GM21786 (cell line): ENCODE measurements at regions not wholly inside any gene's neighbourhood (a gene's known extent, or its start where the extent isn't known, plus 50 kb on each side); places are given as distances from the start of the nearest gene placed in this dataset.

ENCODE experiments used
- ATAC-seq: cut with Tn5 transposase; IDR thresholded peaks from one replicate; pipeline ENCODE4 v1.9.1; 2021; ENCODE audit not compliant: unreplicated experiment

DNA sequence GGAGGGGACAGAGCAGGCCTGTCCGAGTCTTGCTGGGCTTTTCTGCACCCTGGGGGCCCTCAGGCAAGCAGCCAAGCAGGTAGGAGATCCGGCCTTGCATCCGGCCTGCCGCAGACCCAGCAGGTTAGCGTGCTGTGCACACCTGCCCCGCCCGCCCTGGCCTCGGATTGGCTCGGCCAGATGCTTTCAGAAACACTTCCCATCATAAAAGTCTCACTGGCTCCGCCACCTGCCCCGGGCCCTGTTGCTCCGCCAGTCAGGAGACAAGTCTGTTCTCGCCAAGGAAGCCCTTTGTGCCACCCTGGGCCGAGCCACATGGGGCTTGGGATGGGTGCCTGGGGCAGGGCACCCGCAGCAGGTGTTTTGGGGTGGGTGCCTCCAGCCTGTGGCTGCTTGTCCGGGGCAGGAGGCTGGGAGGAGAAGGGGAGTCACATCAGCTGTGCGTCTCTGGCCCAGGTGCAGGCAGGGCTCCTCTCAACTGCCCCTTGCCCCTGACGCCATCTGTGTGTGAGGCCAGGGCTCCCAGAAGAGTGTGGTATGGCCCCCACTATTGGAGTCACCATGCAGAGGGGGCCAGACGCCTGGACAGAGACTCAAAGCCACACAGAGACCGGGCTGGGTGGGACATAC, 228.2 kb upstream of the GSE1 start:
- no peak for ATAC-seq

DNA sequence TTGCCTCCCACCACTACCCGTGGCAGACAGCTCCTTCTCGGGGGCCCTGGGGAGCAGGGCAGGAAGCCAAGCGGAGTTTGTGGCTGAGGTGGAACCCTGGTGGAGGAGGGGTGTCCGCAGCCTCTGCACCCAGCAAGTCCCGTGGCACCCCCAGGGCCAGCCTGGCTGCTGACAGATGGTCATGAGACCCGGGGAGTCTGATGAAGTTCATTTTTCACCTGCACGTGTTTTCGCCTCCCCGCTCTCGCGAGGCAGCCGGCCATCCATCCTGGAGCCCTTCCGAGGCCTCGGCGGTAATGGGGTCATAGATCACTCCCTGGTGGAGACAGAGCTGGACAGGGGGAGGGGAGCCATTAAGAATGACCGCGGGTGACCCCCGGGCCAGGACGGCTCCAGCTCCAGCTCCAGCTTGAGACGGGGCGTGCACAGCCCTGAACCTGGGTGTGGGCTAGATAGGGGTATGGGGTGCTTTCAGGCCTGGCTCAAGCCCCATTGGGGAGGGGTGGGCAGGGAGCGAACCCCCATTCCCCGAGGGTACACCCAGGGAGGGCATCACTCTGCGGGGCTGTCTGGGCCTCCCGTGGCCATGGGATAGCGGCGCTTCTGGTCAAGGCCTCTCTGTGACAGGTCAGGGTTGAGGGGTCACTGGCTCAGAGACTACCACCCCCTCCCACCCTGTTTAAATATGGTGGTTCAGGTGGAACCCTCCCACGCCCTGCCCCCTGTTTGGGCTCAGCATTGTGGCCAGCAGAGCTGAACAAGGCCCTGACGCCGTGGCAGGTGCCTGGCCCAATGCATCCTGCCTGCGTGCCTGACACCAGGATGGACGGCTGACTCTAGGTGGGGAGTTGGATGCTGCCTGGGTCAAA, 227.4 kb upstream of the GSE1 start:
- ATAC-seq = no peak

DNA sequence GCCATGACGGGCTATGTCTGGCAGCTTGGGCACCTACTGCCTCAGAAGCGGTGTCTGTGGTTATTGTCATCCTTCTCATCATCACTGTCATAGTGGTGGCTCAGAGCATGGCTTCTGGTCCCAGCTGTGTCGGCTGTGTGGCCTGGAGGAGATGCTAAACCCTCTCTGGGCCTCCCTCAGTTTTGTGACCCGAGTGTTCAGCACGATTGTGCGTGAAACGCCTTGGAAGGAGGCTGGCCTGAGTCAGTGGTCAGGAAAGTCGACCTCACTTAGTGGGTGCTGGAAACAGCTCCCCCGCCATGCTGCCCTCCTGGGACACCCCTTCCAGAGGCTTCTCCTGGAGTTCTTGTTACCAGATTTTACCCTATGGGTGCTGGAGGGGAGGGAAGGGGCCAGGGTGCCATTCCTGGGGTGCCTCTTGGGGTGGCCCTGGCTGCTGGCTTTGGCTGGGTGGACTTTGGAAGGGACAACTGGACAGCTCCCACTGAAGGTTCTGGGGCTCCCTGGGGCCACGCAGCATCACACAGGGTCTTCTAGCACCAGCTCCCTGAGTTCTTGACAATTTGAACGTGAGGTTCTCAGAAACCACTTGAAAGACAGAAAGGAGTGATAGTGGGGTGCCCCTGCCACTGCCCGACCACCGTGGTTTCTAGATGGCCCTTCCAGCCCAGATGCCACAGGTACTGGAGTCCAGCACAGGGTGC, 226.5 kb upstream of the GSE1 start:
- ATAC-seq = no peak

DNA sequence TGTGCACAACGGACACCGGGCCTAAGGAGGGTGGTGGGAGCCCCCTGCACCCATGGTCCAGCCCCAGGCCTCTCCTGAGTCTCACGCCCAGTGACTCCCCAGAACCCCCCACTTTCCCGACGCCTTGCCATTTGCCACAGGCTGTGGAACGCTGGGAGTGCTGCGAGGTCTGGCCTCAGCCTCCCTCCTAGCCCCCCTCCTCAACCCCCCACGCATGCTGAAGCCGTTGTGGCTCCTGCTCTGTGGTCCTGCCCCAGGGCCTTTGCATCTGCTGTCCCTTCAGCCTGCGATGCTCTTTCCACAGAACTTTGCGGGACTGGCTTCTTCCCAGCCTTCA, 226.0 kb upstream of the GSE1 start:
- no peak for ATAC-seq

DNA sequence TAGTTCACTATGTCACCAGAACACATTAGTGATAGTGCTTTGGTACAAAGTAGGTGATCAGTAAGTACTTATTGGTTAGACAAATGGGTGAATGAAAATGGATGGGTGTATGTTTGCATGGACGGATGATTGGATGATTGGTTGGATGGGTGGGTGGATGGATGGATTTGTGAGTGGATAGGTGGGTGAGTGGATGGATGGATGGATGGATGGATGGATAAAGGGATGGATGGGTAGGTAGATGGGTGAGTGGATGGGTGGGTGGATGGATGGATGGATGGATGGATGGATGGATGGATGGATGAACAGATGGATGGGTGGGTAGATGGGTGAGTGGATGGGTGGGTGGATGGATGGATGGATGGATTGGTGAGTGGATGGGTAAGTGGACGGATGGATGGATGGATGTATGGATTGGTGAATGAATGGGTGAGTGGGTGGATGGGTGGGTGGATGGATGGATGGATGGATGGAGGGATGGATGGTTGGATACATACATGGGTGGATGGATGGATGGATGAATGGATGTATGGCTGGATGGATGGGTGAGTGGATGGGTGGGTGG, 225.3 kb upstream of the GSE1 start:
- no peak for ATAC-seq

DNA sequence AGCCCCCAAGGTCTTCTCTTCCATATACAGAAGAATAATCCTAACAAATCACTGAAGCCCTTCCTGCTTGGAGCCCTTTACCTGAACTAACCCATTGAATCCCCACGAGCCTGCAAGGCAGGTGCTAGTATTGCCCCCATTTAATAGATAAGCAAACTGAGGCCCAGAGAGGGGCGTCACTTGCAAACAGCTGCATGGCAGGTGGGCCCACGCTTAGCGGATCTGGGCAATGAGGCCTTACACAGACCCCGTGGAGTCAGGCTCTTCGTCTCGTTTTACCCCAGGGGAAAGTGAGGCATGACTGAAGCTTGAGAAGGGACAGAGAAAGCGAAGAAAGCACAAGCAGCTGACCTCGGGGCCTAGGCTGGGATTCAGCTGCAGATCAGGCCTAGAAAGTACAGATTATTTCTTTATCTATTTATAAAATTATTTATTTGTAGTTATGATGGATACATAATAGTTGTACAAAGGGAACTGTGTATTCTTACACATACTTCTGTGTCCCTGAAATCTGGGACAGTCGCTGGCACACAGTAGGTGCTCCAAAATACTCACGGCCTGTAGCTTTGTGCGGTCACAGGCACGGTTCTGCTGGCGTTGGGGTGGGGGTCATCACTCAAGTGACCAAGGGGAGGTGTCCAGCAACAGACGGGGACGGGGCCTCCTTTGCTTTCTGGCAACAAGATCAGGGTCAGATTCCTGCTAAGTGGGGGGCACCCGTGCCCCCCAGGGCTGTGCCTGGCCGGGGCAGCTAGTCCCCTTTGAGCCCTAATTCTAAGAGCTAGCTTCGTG, 223.2 kb upstream of the GSE1 start:
- no peak for ATAC-seq

DNA sequence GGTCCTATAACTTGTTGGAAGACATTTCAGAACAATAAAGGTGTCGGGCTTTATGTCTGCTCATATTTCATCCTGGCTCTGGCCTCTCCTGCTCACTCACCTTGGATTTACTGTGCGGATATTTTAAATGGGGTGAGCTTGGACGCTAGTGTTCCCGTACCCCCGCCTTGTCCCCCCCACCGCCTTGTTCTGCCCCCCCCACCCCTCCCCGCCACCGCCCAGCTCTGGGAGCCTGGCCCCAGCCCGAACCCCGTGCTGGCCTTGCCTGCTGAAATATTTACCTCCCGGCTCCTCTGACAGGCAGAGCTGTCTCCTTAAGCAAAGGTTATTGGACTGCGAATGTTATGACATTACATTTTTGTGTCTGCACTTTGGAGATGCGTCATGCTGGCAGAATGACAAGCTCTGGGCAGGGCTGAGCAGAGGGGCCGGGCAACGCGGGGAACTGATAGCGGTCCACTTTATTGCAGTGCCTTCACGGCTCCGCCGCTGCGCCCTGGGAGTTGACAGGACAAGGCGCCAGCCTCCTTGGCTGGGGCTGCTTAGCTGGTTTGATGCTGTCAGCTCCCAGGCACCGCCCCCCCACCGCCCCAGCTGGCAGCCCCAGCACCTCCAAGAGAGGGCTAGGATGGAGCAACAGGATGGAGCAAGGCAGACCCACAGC, 222.5 kb upstream of the GSE1 start:
- no peak for ATAC-seq

DNA sequence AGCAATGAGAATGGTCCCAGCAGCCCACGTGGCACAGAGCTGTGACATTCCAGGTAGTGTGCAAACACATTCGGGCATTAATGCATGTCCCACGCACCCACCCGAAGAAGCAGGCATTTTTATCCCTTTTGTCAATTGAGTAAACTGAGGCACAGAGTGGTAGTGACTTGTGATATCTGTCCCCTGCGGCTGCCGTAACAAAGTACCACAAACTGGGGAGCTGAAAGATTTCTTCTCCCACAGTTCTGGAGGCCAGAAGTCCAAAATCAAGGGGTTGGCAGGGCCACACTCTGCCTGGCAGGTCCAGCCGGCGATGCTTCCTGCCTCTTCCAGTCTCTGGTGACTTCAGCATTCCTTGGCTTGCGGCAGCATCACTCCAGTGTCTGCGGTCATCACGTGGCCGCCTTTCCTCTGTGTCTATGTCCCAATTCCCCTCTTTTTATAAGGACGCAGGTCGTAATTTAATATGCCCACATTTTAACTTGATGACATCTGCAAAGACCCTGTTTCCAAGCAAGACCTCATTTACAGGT, 221.9 kb upstream of the GSE1 start:
- no peak for ATAC-seq

DNA sequence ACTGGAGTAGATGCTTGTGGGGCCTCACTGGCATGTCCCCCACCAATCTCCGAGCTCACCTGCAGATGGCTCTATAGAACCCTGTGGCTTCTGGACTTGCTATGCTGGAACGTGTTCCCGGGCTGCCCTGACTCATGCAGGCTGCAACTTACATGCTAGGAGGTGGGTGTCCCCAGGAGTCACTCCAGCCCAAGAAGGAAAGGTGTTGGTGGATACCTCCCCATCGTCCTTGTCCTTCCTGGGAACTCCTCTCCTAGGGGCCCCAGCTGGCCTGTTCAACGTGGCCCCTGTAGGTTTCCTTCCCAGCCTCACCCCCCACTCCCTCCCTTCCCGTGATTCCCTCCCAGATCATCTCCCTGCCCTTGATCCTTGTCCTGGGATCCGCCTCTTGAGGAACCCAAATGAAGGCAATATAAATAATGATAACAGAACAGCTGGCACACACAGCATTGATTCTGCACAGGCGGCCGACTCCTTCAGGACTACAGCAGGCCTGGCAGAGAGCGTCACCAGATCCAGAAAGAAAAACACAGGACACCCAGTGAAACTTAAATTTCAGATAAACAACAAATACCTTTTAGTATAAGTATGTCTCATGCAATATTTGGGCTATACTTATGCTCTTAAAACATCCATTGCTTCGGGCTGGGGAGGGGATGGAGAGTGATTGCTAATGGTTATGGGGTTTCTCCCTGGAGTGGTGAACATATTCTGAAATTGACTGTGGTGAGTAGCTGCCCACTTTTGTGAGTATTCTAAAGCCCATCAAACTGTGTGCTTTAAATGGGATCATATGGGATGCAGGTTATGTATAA, 221.1 kb upstream of the GSE1 start:
- no peak for ATAC-seq

DNA sequence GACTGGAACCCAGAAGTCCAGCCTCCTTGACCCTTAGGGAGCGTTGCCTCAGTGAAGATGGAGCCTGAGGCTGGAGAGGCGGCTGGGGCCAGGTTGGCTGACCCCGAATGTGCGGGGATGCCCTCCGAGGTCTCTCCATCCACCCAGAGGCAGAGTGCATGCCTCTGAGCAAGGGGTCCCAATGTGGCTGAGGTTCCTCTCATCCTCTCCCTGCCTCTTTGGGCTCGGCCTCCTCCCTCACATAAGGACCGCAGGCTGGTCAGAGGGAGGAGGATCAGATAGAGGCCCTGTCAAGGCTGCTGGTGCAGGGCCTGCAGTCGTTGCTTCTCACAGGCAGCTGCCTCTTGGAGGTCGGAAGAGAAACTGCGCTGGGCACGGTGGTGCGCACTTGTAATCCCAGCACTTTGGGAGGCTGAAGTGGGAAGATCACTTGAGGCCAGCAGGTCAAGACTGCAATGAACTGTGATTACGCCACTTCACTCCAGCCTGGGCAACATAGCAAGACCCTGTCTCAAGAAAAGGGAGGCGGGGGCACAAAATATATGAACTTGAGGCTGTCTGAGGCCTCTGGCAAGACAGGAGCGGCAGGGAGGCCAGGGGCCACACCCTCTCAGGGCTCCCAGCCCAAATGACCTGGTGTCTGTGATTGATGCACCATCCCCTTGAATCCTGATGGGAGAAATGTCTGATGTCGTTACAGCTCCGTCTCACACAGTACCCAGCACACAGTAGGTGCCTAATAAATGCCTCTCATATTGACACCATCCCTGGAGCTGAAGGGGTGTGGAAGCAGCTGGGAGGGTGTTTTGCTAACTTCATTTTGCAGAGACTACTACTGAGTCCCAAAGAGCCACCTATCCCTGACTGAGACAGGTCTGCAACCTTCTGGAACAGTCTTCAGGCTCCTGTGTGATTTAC, 220.1 kb upstream of the GSE1 start:
- no peak for ATAC-seq

DNA sequence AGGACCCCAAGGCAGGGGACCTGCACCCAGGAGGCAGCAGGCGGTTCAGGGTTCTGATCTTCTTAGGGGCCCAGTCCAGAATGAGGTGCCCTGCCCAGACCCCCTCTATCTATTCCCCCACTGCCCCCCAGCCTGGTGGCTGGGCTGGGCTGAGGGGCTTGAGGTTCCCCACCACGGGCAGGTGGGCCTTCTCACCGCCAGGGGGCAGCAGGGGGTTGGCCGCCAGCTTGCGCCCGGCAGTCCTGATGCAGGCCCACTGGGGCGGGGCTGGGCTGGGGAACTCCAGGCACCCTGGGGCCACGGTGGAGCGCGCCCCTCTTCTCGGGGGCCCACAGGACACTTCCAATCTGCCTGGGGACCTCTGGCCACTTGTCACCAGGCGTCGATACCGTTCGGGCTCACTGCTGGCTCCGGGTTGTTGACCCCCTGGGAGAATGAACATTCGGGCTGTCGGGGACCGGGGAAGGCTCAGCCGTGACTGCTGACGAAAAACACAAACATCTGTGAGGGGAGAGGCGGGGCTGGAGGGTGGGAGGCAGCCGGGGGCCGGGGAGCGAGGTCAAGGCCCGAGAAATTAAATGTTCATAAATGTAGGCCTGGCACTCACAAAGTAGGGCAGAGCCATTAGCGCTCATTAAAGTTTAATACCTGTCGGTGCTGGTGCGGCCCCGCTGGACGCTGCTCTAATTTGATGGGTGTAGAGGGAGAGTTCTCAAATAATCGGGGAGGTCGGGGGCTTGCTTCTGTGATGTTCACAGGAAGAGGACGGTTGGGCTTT, 219.3 kb upstream of the GSE1 start:
- ATAC-seq = no peak

DNA sequence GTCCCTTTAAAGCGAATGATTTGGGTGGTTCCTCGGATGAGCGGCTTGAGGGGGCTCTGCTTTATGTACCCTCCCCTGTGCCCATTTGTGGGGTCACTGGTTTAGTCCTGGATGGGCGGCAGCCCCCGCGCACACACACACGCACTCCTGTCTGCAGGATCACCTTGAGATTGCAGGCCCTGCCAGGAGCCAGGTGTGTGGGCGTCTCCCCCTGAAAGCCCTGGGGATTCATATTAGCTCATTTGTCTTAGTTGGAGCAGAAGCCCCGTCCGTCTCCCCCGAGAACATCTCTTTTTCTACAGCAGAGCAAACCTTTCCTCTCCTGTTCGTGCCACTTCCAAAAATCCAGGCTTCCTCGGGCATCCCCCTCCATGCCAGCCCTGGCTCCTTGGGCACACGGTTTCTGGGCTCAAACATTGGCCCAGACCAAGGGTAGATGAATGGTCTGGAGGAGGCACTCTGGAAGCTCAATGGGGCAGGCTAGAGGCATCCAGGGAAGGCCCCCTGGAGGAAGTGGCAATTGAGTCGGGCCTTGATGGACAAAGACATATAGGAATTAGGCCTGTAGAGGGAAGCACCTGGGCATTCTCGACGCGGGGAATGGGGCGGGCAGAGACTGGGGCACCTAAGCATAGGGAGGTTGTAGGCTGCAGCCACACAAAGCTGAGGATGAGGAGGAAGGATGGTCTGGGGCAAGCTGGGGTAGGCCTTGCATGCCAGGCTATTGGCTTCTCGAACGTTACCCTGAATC, 218.5 kb upstream of the GSE1 start:
- no peak for ATAC-seq

DNA sequence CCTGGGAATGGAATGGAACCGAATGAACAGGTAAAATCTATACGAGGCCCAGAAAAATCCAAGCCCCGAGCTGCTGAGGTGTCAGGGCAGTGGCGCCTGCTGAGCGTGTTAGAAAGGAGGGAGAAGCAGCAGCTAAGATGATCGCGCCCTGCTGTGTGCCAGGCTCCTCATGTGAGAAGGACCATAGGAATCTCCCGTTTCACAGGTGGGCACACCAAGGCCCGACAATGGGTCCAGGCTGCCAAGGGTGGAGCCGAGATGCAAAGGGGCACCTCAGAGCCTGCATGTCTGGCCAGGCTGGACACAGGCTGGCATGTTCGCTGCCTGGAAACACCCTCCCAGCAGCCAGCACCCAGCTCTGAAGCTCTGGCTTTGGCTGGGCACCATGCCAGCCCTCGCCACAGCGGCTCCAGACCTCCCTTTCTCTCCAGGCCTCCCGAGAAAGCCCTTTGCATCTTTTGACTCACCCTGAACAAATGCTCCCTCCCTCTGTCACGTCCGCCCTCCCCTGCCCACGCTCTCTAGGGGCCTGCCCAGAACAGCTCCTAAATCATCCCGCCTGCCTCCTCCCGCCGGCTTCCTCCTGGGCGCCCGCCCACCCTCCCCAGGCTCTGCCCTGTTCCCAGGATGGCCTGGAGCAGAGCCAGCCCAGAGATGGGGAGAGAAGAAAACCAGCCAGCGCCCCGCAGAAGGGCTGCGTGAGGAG, 217.8 kb upstream of the GSE1 start:
- ATAC-seq = peak; percentile 37

DNA sequence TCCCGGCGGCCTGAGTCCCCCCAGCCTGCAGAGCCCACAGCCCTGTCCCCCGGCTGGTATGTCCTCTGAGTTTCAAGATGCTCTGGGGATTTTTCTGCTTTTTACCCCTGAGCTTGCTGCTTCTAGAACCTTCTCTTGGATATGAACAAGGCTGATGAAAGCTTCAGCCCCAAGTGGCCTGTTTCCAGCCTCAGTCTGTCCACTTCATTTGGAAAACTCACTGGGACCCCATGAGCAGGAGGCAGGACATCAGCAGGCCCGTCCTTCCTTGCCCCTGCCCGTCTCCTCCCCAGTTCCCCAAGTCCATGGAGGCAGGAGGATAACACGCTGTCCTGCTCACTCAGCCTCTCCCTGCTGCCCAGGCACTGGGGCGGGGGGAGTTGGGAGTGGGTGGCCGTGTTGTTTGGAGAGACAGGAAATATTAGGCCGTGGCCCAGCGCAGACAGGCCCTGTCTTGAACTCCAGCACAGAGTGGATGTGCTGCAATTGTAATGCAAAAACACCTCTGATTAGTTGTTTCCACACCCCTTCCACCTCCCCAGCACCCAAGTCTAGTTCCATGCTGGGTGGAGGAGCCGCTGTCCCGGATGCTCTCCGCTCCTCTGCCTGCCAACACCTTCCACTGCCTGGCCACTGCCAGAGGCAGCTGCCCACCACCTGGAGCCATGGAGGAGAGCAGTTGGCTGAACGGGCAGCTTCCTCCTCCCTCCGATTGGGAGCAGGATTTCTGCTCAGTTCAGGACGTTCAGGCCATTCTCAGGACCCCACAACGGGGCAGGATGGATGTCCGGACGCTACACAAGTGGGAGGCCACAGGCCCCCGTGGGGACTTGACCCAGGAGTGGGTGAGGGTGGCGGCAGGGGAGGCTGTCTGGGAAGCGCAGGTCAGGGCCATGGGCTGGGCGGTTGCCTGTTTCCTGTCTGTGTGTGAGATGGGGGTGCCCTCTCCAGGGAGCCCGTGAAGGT, 216.9 kb upstream of the GSE1 start:
- no peak for ATAC-seq
